ENCODE measurements at regions not wholly inside any gene's neighbourhood (a gene's known extent, or its start where the extent isn't known, plus 50 kb on each side); places are given as distances from the start of the nearest gene placed in this dataset.

DNA sequence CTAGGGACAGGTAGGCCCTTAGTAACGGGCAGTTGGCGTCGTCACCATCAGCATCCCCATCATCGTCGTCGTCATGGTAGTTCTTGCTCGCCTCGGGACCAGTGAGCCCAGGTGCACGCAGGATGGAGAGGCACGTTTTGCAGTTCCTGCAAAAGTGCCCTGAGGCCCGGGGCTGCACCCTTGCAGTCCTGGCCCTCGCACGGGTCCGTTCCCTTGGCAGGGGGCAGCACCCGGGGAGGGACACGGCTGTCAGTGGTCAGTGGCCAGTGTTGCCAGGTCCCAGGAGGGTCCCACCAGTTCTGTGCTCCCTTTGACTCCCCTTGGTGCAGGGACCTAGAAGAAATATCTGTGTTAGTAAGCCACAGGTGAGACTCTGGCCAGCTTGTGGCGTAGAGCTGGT is 243.9 kb upstream of the CIBAR2 start:
- no peak for TF ChIP-seq ZSCAN20 (CRISPR knock-in tag; IDR thresholded peaks at IDR 0.05; ENCODE audit: borderline replicate concordance)
- TF ChIP-seq ZKSCAN8 (CRISPR knock-in tag; IDR thresholded peaks at IDR 0.05; ENCODE audit: borderline replicate concordance) = no peak
- no peak for TF ChIP-seq POLR2A (IDR thresholded peaks at IDR 0.05; ENCODE audit: insufficient read depth in 1 of 2, low read depth in 2 of 2, low read length in 2 of 2)
- no peak for TF ChIP-seq REST (IDR thresholded peaks at IDR 0.05; ENCODE audit: borderline replicate concordance in 1 of 2, low read depth in 1 of 2, low read length in 2 of 2)
- TF ChIP-seq SUZ12 (IDR thresholded peaks at IDR 0.05; ENCODE audit: low read depth, low read length) = no peak
- TF ChIP-seq ZNF282 (IDR thresholded peaks at IDR 0.05; ENCODE audit: partially characterized antibody) = no peak
- no peak for TF ChIP-seq ZNF501 (CRISPR knock-in tag; IDR thresholded peaks at IDR 0.05)
- no peak for TF ChIP-seq TCF12 (IDR thresholded peaks at IDR 0.05)
- no peak for TF ChIP-seq TCF12 (CRISPR knock-in tag; IDR thresholded peaks at IDR 0.05)
- TF ChIP-seq ZFP62 (CRISPR knock-in tag; IDR thresholded peaks at IDR 0.05) = no peak
- TF ChIP-seq, protein P1, sequence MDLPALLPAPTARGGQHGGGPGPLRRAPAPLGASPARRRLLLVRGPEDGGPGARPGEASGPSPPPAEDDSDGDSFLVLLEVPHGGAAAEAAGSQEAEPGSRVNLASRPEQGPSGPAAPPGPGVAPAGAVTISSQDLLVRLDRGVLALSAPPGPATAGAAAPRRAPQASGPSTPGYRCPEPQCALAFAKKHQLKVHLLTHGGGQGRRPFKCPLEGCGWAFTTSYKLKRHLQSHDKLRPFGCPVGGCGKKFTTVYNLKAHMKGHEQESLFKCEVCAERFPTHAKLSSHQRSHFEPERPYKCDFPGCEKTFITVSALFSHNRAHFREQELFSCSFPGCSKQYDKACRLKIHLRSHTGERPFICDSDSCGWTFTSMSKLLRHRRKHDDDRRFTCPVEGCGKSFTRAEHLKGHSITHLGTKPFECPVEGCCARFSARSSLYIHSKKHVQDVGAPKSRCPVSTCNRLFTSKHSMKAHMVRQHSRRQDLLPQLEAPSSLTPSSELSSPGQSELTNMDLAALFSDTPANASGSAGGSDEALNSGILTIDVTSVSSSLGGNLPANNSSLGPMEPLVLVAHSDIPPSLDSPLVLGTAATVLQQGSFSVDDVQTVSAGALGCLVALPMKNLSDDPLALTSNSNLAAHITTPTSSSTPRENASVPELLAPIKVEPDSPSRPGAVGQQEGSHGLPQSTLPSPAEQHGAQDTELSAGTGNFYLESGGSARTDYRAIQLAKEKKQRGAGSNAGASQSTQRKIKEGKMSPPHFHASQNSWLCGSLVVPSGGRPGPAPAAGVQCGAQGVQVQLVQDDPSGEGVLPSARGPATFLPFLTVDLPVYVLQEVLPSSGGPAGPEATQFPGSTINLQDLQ (CRISPR knock-in tag; IDR thresholded peaks at IDR 0.05) = no peak
- no peak for TF ChIP-seq ZNF766 (CRISPR knock-in tag; IDR thresholded peaks at IDR 0.05; ENCODE audit: borderline replicate concordance)
- no peak for TF ChIP-seq STAG1 (CRISPR knock-in tag; IDR thresholded peaks at IDR 0.05)
- no peak for TF ChIP-seq GMEB2 (CRISPR knock-in tag; IDR thresholded peaks at IDR 0.05; ENCODE audit: low read depth)
